ENCODE measurements at regions not wholly inside any gene's neighbourhood (a gene's known extent, or its start where the extent isn't known, plus 50 kb on each side); places are given as distances from the start of the nearest gene placed in this dataset.

DNA sequence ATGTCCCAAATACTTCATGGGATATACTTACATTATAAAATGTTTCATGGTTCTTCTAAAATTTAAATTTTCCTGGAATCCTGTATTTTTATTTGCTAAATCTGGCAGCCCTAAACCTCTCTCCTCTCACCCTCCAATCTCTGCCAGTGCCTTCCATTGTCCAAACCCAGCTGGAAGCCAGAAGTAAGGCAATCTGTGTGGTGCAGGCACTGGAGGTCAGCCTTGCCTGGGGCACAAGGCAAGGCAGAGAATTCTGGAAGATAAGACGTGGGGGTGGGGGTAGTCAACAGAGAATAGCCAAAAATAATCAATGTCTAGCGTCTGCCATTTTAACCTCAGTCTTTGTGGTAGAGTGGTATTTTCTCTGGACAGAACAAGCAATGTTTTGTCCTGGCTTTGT, 381.7 kb downstream of the GPAM start:
- no peak overlapping the region for H3K9ac ChIP-seq (ENCODE audit: extremely low read depth, insufficient read length, low read length)
- no peaks in the 10 kb centered on the region for H3K4me1 ChIP-seq (ENCODE audit: insufficient read depth, low read length)
- WGBS (ENCODE audit: extremely low coverage, insufficient read length, low lambda C conversion rate), result no CpG with 5 or more reads among the region's 2 CpGs
- H4K91ac ChIP-seq (ENCODE audit: insufficient read length, low read depth, low read length), result no peak overlapping the region
- no peak overlapping the region for H2BK12ac ChIP-seq (ENCODE audit: insufficient read length, low read depth, low read length)
- no peak for DNase-seq
- Mint-ChIP-seq H3K4me1 (peaks cover 3 to 5% of the 10 kb centered on the region in 2 experiments; a peak in 2 of 4 replicates), H3K27ac (no peak overlapping the region), H3K36me3 (ENCODE audit: insufficient read depth in 1 of 3, low read depth in 3 of 3) (no peaks in the 10 kb centered on the region; a peak in 2 of 7 replicates), H3K9me3 (peaks cover 4 to 7% of the 10 kb centered on the region in 2 experiments; a peak in 2 of 5 replicates), H3K27me3 (ENCODE audit: low read depth) (no peaks in the 10 kb centered on the region), H3K4me3 (no peak overlapping the region)
- H3K27me3 ChIP-seq (ENCODE audit: insufficient read depth, low read length), result no peaks in the 10 kb centered on the region
- H3K56ac ChIP-seq (ENCODE audit: insufficient read length, low read depth, low read length), result no peak overlapping the region
- no peak overlapping the region for H2BK120ac ChIP-seq (ENCODE audit: low read depth, low read length, poor library complexity, severe bottlenecking)
- H3K79me1 ChIP-seq (ENCODE audit: insufficient read depth, low read depth, low read length, poor library complexity, severe bottlenecking), result no peaks in the 10 kb centered on the region
- H4K20me1 ChIP-seq (ENCODE audit: control insufficient read depth, insufficient read depth, insufficient read length), result no peaks in the 10 kb centered on the region
- no peak overlapping the region for H4K8ac ChIP-seq (replicated peaks; ENCODE audit: insufficient read length, low read depth, low read length)
- H2BK5ac ChIP-seq (ENCODE audit: insufficient read length, low read length), result no peak overlapping the region
- H3K9me3 ChIP-seq (ENCODE audit: control insufficient read depth, low read depth, low read length), result no peaks in the 10 kb centered on the region
- no peak for TF ChIP-seq CTCF (conservative IDR thresholded peaks at IDR 0.05)
- H2BK15ac ChIP-seq (ENCODE audit: low read depth, low read length), result no peak overlapping the region
- H3K4me2 ChIP-seq (ENCODE audit: insufficient read depth, insufficient read length, low read length), result no peak overlapping the region
- no peaks in the 10 kb centered on the region for H3K79me2 ChIP-seq (ENCODE audit: insufficient read depth, low read length)
- no peak overlapping the region for H2AK5ac ChIP-seq (ENCODE audit: insufficient read length, low read length)
- no peak overlapping the region for H3K4ac ChIP-seq (ENCODE audit: low read depth, low read length)
- H4K5ac ChIP-seq (ENCODE audit: insufficient read length, low read depth, low read length), result no peak overlapping the region
- H3T11ph ChIP-seq (ENCODE audit: low read length), result no peak overlapping the region
- no peak overlapping the region for H3K14ac ChIP-seq (ENCODE audit: insufficient read depth, low read length)
- no peak overlapping the region for H3K27ac ChIP-seq (ENCODE audit: insufficient read length, low read depth, low read length)
- H2AFZ ChIP-seq (ENCODE audit: low read length), result no peak overlapping the region
- no peak overlapping the region for H3K23ac ChIP-seq (ENCODE audit: insufficient read length, low read depth, low read length)
- no peaks in the 10 kb centered on the region for H3K23me2 ChIP-seq (ENCODE audit: insufficient read length, low read depth, low read length, poor library complexity, severe bottlenecking)
- no peak overlapping the region for H2BK20ac ChIP-seq (ENCODE audit: low read depth, low read length, poor library complexity, severe bottlenecking)
- no peak overlapping the region for H3K18ac ChIP-seq (ENCODE audit: insufficient read length, low read depth, low read length)
